K562 (cell line): ENCODE measurements at regions not wholly inside any gene's neighbourhood (a gene's known extent, or its start where the extent isn't known, plus 50 kb on each side); places are given as distances from the start of the nearest gene placed in this dataset.

Experiments used
- CTBP1 ChIP-seq: fragments of 450-650 bp; IDR thresholded peaks from 2 replicates; pipeline ENCODE4 v1.6.1; 2016; ENCODE audit warnings: borderline replicate concordance
- CXXC5 ChIP-seq: fragments of 250-450 bp; sonication (Bioruptor Pico); IDR thresholded peaks from 2 replicates; pipeline ENCODE4 v1.8.0; 2022; ENCODE audit warnings: inconsistent platforms, mild to moderate bottlenecking, moderate library complexity
- E2F6 ChIP-seq, 2 experiments: IDR thresholded peaks; 2 replicates each; pipeline ENCODE4 v1.6.1; 2011; ENCODE audit warnings: borderline replicate concordance in 1 of 2, control low read depth in 1 of 2, low read depth in 1 of 2, low read length in 1 of 2, mild to moderate bottlenecking in 1 of 2, mixed read lengths in 1 of 2, moderate library complexity in 1 of 2; ENCODE audit not compliant: insufficient read depth in 1 of 2, insufficient read length in 1 of 2, poor library complexity in 1 of 2, severe bottlenecking in 1 of 2; ENCODE audit errors: extremely low read depth in 1 of 2
- HDAC3 ChIP-seq: fragments of 450-650 bp; IDR thresholded peaks from 2 replicates; pipeline ENCODE4 v1.6.1; 2018; ENCODE audit warnings: borderline replicate concordance, mild to moderate bottlenecking, moderate library complexity; ENCODE audit not compliant: partially characterized antibody
- HOXB6 ChIP-seq: fragments of 250-450 bp; sonication (Bioruptor Pico); IDR thresholded peaks from 2 replicates; pipeline ENCODE4 v1.5.1; 2022; ENCODE audit warnings: mild to moderate bottlenecking, borderline replicate concordance
- MBD2 ChIP-seq: sonication (generic); IDR thresholded peaks from 2 replicates; pipeline ENCODE4 v1.6.1; 2016; ENCODE audit warnings: low read depth, borderline replicate concordance
- RBM22 ChIP-seq: fragments of 200-400 bp; formaldehyde crosslinking; IDR thresholded peaks from 2 replicates; pipeline ENCODE4 v1.6.1; 2018; ENCODE audit warnings: low read length, low read depth; ENCODE audit not compliant: poor library complexity, severe bottlenecking
- SAP30 ChIP-seq: fragments of 200-600 bp; sonication (generic); IDR thresholded peaks from 2 replicates; pipeline ENCODE4 v1.6.1; 2012; ENCODE audit warnings: borderline replicate concordance, low read depth, mild to moderate bottlenecking, moderate library complexity, low read length, control low read depth, inconsistent platforms; ENCODE audit not compliant: insufficient read depth, poor library complexity, severe bottlenecking
- SPI1 ChIP-seq: IDR thresholded peaks from 2 replicates; pipeline ENCODE4 v1.6.1; 2011; ENCODE audit warnings: low read depth, low read length, control low read depth, borderline replicate concordance
- TEAD1 ChIP-seq, 2 experiments: fragments of 450-650 bp in 1 of 2; sonication (generic) in 1 of 2; formaldehyde crosslinking; IDR thresholded peaks; 2 replicates each; pipeline versions ENCODE4 v1.4.0 to v1.8.0; 2020 to 2022; ENCODE audit warnings: mild to moderate bottlenecking in 2 of 2, missing genetic modification reagents in 1 of 2
- YY1 ChIP-seq, 3 experiments: IDR thresholded peaks; 2 replicates each; pipeline ENCODE4 v1.6.1; 2011; ENCODE audit warnings: low read length in 2 of 3, mild to moderate bottlenecking in 2 of 3, moderate library complexity in 2 of 3, borderline replicate concordance in 1 of 3, control low read depth in 1 of 3, low read depth in 1 of 3; ENCODE audit not compliant: insufficient read depth in 3 of 3, insufficient replicate concordance in 2 of 3, control insufficient read depth in 1 of 3, insufficient read length in 1 of 3; ENCODE audit errors: extremely low read depth in 1 of 3
- ZBTB17 ChIP-seq: fragments of 450-650 bp; formaldehyde crosslinking; IDR thresholded peaks from 2 replicates; pipeline ENCODE4 v1.4.0; 2020; ENCODE audit warnings: mild to moderate bottlenecking
- ZNF584 ChIP-seq: fragments of 200-800 bp; sonication (Bioruptor generic); IDR thresholded peaks from 2 replicates; pipeline ENCODE4 v1.6.1; 2016; ENCODE audit warnings: low read depth, mild to moderate bottlenecking, missing genetic modification characterization, missing compliant biosample characterization
- ZNF589 ChIP-seq: fragments of 200-800 bp; sonication (Bioruptor generic); IDR thresholded peaks from 2 replicates; pipeline ENCODE4 v1.6.1; 2016; ENCODE audit warnings: low read depth, missing genetic modification characterization, missing compliant biosample characterization
- ZNF740 ChIP-seq, 3 experiments: fragments of 200-800 bp in 1 of 3; sonication (Bioruptor generic) in 1 of 3; sonication (generic) in 1 of 3; formaldehyde crosslinking in 1 of 3; IDR thresholded peaks; 2 replicates each; pipeline versions ENCODE4 v1.6.1 to v1.8.0; 2016 to 2022; ENCODE audit warnings: mild to moderate bottlenecking in 2 of 3, missing compliant biosample characterization in 2 of 3, missing genetic modification characterization in 2 of 3, missing genetic modification reagents in 1 of 3
- TF ChIP-seq, protein P1 (sequence below): fragments of 200-800 bp; sonication (Bioruptor generic); IDR thresholded peaks from 2 replicates; pipeline ENCODE4 v1.6.1; 2016; ENCODE audit warnings: missing genetic modification characterization, missing compliant biosample characterization

- TF ChIP-seq ZBTB17 = peak; percentile 81; the same call in 1 of the 2 replicates
- TF ChIP-seq, protein P1, sequence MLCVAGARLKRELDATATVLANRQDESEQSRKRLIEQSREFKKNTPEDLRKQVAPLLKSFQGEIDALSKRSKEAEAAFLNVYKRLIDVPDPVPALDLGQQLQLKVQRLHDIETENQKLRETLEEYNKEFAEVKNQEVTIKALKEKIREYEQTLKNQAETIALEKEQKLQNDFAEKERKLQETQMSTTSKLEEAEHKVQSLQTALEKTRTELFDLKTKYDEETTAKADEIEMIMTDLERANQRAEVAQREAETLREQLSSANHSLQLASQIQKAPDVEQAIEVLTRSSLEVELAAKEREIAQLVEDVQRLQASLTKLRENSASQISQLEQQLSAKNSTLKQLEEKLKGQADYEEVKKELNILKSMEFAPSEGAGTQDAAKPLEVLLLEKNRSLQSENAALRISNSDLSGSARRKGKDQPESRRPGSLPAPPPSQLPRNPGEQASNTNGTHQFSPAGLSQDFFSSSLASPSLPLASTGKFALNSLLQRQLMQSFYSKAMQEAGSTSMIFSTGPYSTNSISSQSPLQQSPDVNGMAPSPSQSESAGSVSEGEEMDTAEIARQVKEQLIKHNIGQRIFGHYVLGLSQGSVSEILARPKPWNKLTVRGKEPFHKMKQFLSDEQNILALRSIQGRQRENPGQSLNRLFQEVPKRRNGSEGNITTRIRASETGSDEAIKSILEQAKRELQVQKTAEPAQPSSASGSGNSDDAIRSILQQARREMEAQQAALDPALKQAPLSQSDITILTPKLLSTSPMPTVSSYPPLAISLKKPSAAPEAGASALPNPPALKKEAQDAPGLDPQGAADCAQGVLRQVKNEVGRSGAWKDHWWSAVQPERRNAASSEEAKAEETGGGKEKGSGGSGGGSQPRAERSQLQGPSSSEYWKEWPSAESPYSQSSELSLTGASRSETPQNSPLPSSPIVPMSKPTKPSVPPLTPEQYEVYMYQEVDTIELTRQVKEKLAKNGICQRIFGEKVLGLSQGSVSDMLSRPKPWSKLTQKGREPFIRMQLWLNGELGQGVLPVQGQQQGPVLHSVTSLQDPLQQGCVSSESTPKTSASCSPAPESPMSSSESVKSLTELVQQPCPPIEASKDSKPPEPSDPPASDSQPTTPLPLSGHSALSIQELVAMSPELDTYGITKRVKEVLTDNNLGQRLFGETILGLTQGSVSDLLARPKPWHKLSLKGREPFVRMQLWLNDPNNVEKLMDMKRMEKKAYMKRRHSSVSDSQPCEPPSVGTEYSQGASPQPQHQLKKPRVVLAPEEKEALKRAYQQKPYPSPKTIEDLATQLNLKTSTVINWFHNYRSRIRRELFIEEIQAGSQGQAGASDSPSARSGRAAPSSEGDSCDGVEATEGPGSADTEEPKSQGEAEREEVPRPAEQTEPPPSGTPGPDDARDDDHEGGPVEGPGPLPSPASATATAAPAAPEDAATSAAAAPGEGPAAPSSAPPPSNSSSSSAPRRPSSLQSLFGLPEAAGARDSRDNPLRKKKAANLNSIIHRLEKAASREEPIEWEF (CRISPR knock-in tag) = peak; percentile 19; the same call in 1 of the 2 replicates
- TF ChIP-seq TEAD1 (CRISPR knock-in tag; IDR thresholded peaks at IDR 0.05) = peak in 1 of 2 experiments; percentile 39; a peak in 1 of 4 replicates
- no peak for TF ChIP-seq RBM22
- peak; percentile 53 for TF ChIP-seq CTBP1
- TF ChIP-seq ZNF740 (CRISPR knock-in tag; IDR thresholded peaks at IDR 0.05) = no peak
- 0 out of 4 replicates have a peak, but pooled peaks of 1 of the 2 experiments have one; percentile 59 for TF ChIP-seq ZNF740 (tag; IDR thresholded peaks at IDR 0.05)
- peak; percentile 75 for TF ChIP-seq ZNF589 (CRISPR knock-in tag)
- peak; percentile 28; the same call in 1 of the 2 replicates for TF ChIP-seq SPI1
- no peak for TF ChIP-seq YY1 (IDR thresholded peaks at IDR 0.05; ENCODE audit: borderline replicate concordance in 1 of 3, control insufficient read depth in 1 of 3, extremely low read depth in 1 of 3, insufficient read depth in 3 of 3, insufficient read length in 1 of 3, insufficient replicate concordance in 2 of 3, low read depth in 1 of 3, low read length in 2 of 3)
- TF ChIP-seq ZNF584 = peak; percentile 29; the same call in 1 of the 2 replicates
- TF ChIP-seq CXXC5 (CRISPR knock-in tag) = peak; percentile 52
- peak; percentile 52 for TF ChIP-seq HDAC3
- TF ChIP-seq SAP30 = no peak
- no peak for TF ChIP-seq HOXB6 (CRISPR knock-in tag)
- TF ChIP-seq MBD2 = peak; percentile 32; the same call in 1 of the 2 replicates
- peak in 1 of 2 experiments; percentile 68 for TF ChIP-seq E2F6 (IDR thresholded peaks at IDR 0.05; ENCODE audit: borderline replicate concordance in 1 of 2, extremely low read depth in 1 of 2, insufficient read depth in 1 of 2, insufficient read length in 1 of 2, low read depth in 1 of 2, low read length in 1 of 2, poor library complexity in 1 of 2, severe bottlenecking in 1 of 2)
Measured at GRCh38 chr2:157182204-157182709, 75.2 kb upstream of the GALNT5 start (continued).
